ENCODE measurements at regions not wholly inside any gene's neighbourhood (a gene's known extent, or its start where the extent isn't known, plus 50 kb on each side); places are given as distances from the start of the nearest gene placed in this dataset.

GRCh38 chr6:127000631-127001030, 117.8 kb upstream of the RSPO3 start:
- DNase-seq (no peak), ATAC-seq (replicated peaks in 1 of 2) (no peak)
- H3K27ac Mint-ChIP-seq, result no peak overlapping the region
- no peaks in the 10 kb centered on the region for H3K36me3 Mint-ChIP-seq (ENCODE audit: insufficient read depth in 2 of 2)
- no peak overlapping the region for H3K4me3 Mint-ChIP-seq
- H3K27me3 Mint-ChIP-seq (ENCODE audit: low read depth), result no peaks in the 10 kb centered on the region
- H3K4me1 Mint-ChIP-seq (ENCODE audit: low read depth), result no peaks in the 10 kb centered on the region
- H3K9me3 Mint-ChIP-seq, result no peaks in the 10 kb centered on the region

- no peaks in the 10 kb centered on the region for H3K9me3 Mint-ChIP-seq
- H3K27ac Mint-ChIP-seq, result no peak overlapping the region
- ATAC-seq (replicated peaks in 1 of 2), result no peak
- no peaks in the 10 kb centered on the region for H3K27me3 Mint-ChIP-seq (ENCODE audit: low read depth)
- H3K4me1 Mint-ChIP-seq (ENCODE audit: low read depth), result no peaks in the 10 kb centered on the region
- no peak overlapping the region for H3K4me3 Mint-ChIP-seq
- DNase-seq, result no peak
- no peaks in the 10 kb centered on the region for H3K36me3 Mint-ChIP-seq (ENCODE audit: insufficient read depth in 2 of 2)
Measured at GRCh38 chr6:127013865-127014264, 104.6 kb upstream of the RSPO3 start.

- Mint-ChIP-seq H3K4me1 (ENCODE audit: low read depth) (no peaks in the 10 kb centered on the region), H3K4me3 (no peak overlapping the region), H3K36me3 (ENCODE audit: insufficient read depth in 2 of 2) (no peaks in the 10 kb centered on the region), H3K27ac (no peak overlapping the region), H3K9me3 (no peaks in the 10 kb centered on the region), H3K27me3 (ENCODE audit: low read depth) (no peaks in the 10 kb centered on the region)
- ATAC-seq (replicated peaks in 1 of 2) (no peak), DNase-seq (no peak)
Measured at GRCh38 chr6:127015858-127016257, 102.6 kb upstream of the RSPO3 start.

GRCh38 chr6:127019828-127020227, 98.6 kb upstream of the RSPO3 start:
- H3K27me3 Mint-ChIP-seq (ENCODE audit: low read depth), result no peaks in the 10 kb centered on the region
- ATAC-seq (replicated peaks in 1 of 2) (no peak), DNase-seq (no peak)
- no peaks in the 10 kb centered on the region for H3K36me3 Mint-ChIP-seq (ENCODE audit: insufficient read depth in 2 of 2)
- no peak overlapping the region for H3K27ac Mint-ChIP-seq
- H3K9me3 Mint-ChIP-seq, result no peaks in the 10 kb centered on the region
- no peak overlapping the region for H3K4me3 Mint-ChIP-seq
- no peaks in the 10 kb centered on the region for H3K4me1 Mint-ChIP-seq (ENCODE audit: low read depth)

GRCh38 chr6:127022302-127022701, 96.2 kb upstream of the RSPO3 start:
- no peak overlapping the region for H3K4me3 Mint-ChIP-seq
- ATAC-seq (replicated peaks in 1 of 2) (no peak), DNase-seq (no peak)
- H3K9me3 Mint-ChIP-seq, result no peaks in the 10 kb centered on the region
- H3K27me3 Mint-ChIP-seq (ENCODE audit: low read depth), result no peaks in the 10 kb centered on the region
- no peak overlapping the region for H3K27ac Mint-ChIP-seq
- H3K4me1 Mint-ChIP-seq (ENCODE audit: low read depth), result no peaks in the 10 kb centered on the region
- no peaks in the 10 kb centered on the region for H3K36me3 Mint-ChIP-seq (ENCODE audit: insufficient read depth in 2 of 2)

GRCh38 chr6:127023001-127023778, 95.3 kb upstream of the RSPO3 start:
- no peaks in the 10 kb centered on the region for H3K27me3 Mint-ChIP-seq (ENCODE audit: low read depth)
- no peak overlapping the region for H3K4me3 Mint-ChIP-seq
- H3K9me3 Mint-ChIP-seq, result no peaks in the 10 kb centered on the region
- no peaks in the 10 kb centered on the region for H3K4me1 Mint-ChIP-seq (ENCODE audit: low read depth)
- no peaks in the 10 kb centered on the region for H3K36me3 Mint-ChIP-seq (ENCODE audit: insufficient read depth in 2 of 2)
- ATAC-seq (replicated peaks in 1 of 2) (no peak), DNase-seq (no peak)
- no peak overlapping the region for H3K27ac Mint-ChIP-seq

- Mint-ChIP-seq H3K27me3 (ENCODE audit: low read depth) (no peaks in the 10 kb centered on the region), H3K4me3 (no peak overlapping the region), H3K4me1 (ENCODE audit: low read depth) (no peaks in the 10 kb centered on the region), H3K9me3 (no peaks in the 10 kb centered on the region), H3K27ac (no peak overlapping the region), H3K36me3 (ENCODE audit: insufficient read depth in 2 of 2) (no peaks in the 10 kb centered on the region)
- no peak for DNase-seq
- no peak for ATAC-seq (replicated peaks in 1 of 2)
Measured at GRCh38 chr6:127026247-127026646, 92.2 kb upstream of the RSPO3 start.

- Mint-ChIP-seq H3K27me3 (ENCODE audit: low read depth) (no peaks in the 10 kb centered on the region), H3K9me3 (no peaks in the 10 kb centered on the region), H3K27ac (no peak overlapping the region), H3K36me3 (ENCODE audit: insufficient read depth in 2 of 2) (no peaks in the 10 kb centered on the region), H3K4me3 (no peak overlapping the region), H3K4me1 (ENCODE audit: low read depth) (no peaks in the 10 kb centered on the region)
- DNase-seq (no peak), ATAC-seq (replicated peaks in 1 of 2) (no peak)
Measured at GRCh38 chr6:127030111-127030510, 88.4 kb upstream of the RSPO3 start.

GRCh38 chr6:127030836-127031235, 87.6 kb upstream of the RSPO3 start:
- DNase-seq (no peak), ATAC-seq (replicated peaks in 1 of 2) (no peak)
- Mint-ChIP-seq H3K27me3 (ENCODE audit: low read depth) (no peaks in the 10 kb centered on the region), H3K27ac (no peak overlapping the region), H3K4me3 (no peak overlapping the region), H3K4me1 (ENCODE audit: low read depth) (no peaks in the 10 kb centered on the region), H3K9me3 (no peaks in the 10 kb centered on the region), H3K36me3 (ENCODE audit: insufficient read depth in 2 of 2) (no peaks in the 10 kb centered on the region)

- DNase-seq, result no peak
- no peak overlapping the region for H3K4me3 Mint-ChIP-seq
- no peaks in the 10 kb centered on the region for H3K36me3 Mint-ChIP-seq (ENCODE audit: insufficient read depth in 2 of 2)
- no peaks in the 10 kb centered on the region for H3K9me3 Mint-ChIP-seq
- no peak overlapping the region for H3K27ac Mint-ChIP-seq
- H3K27me3 Mint-ChIP-seq (ENCODE audit: low read depth), result no peaks in the 10 kb centered on the region
- no peaks in the 10 kb centered on the region for H3K4me1 Mint-ChIP-seq (ENCODE audit: low read depth)
- no peak for ATAC-seq (replicated peaks in 1 of 2)
Measured at GRCh38 chr6:127031511-127031910, 87.0 kb upstream of the RSPO3 start.

- DNase-seq (no peak), ATAC-seq (replicated peaks in 1 of 2) (no peak)
- H3K4me1 Mint-ChIP-seq (ENCODE audit: low read depth), result no peaks in the 10 kb centered on the region
- no peaks in the 10 kb centered on the region for H3K36me3 Mint-ChIP-seq (ENCODE audit: insufficient read depth in 2 of 2)
- H3K27ac Mint-ChIP-seq, result no peak overlapping the region
- no peak overlapping the region for H3K4me3 Mint-ChIP-seq
- no peaks in the 10 kb centered on the region for H3K9me3 Mint-ChIP-seq
- H3K27me3 Mint-ChIP-seq (ENCODE audit: low read depth), result no peaks in the 10 kb centered on the region
Measured at GRCh38 chr6:127032971-127033370, 85.5 kb upstream of the RSPO3 start.

- ATAC-seq (replicated peaks in 1 of 2), result no peak
- H3K4me1 Mint-ChIP-seq (ENCODE audit: low read depth), result no peaks in the 10 kb centered on the region
- H3K27ac Mint-ChIP-seq, result no peak overlapping the region
- DNase-seq, result no peak
- H3K36me3 Mint-ChIP-seq (ENCODE audit: insufficient read depth in 2 of 2), result no peaks in the 10 kb centered on the region
- peaks cover 3 to 9% of the 10 kb centered on the region in 2 donors for H3K9me3 Mint-ChIP-seq
- H3K4me3 Mint-ChIP-seq, result no peak overlapping the region
- H3K27me3 Mint-ChIP-seq (ENCODE audit: low read depth), result no peaks in the 10 kb centered on the region
Measured at GRCh38 chr6:127051571-127052260, 66.8 kb upstream of the RSPO3 start.

GRCh38 chr6:127053032-127053874, 65.2 kb upstream of the RSPO3 start:
- Mint-ChIP-seq H3K4me3 (no peak overlapping the region), H3K27me3 (ENCODE audit: low read depth) (no peaks in the 10 kb centered on the region), H3K36me3 (ENCODE audit: insufficient read depth in 2 of 2) (no peaks in the 10 kb centered on the region), H3K9me3 (peaks cover 2 to 7% of the 10 kb centered on the region in 2 donors), H3K4me1 (ENCODE audit: low read depth) (no peaks in the 10 kb centered on the region), H3K27ac (no peak overlapping the region)
- DNase-seq (no peak), ATAC-seq (replicated peaks in 1 of 2) (no peak)
